Neutrophil (primary cell): ENCODE measurements at regions not wholly inside any gene's neighbourhood (a gene's known extent, or its start where the extent isn't known, plus 50 kb on each side); places are given as distances from the start of the nearest gene placed in this dataset.

Source experiments
- H3K27ac ChIP-seq: fragments of 200-600 bp; sonication (generic); 2 replicates; pipeline ENCODE4 v1.5.1; 2016; ENCODE audit warnings: mild to moderate bottlenecking, moderate library complexity
- H3K27me3 ChIP-seq: fragments of 200-600 bp; sonication (generic); 2 replicates; pipeline ENCODE4 v1.6.0; 2016; ENCODE audit warnings: mild to moderate bottlenecking
- H3K36me3 ChIP-seq: fragments of 200-600 bp; sonication (generic); 2 replicates; pipeline ENCODE4 v1.5.1; 2017
- H3K4me1 ChIP-seq, 2 experiments: fragments of 200-600 bp in 1 of 2; sonication (generic) in 1 of 2; 1 replicate in 1 of 2; 2 replicates in 1 of 2; pipeline versions ENCODE4 v1.5.1 to v1.6.1; 2013 to 2016; ENCODE audit warnings: low read depth in 1 of 2, low read length in 1 of 2, mild to moderate bottlenecking in 1 of 2, moderate library complexity in 1 of 2; ENCODE audit not compliant: control insufficient read depth in 1 of 2, insufficient read depth in 1 of 2
- H3K4me3 ChIP-seq, 2 experiments: fragments of 200-600 bp in 1 of 2; sonication (generic) in 1 of 2; 1 replicate in 1 of 2; 2 replicates in 1 of 2; pipeline ENCODE4 v1.5.1; 2013 to 2016; ENCODE audit warnings: low read depth in 1 of 2, low read length in 1 of 2, mild to moderate bottlenecking in 1 of 2, moderate library complexity in 1 of 2
- H3K9me3 ChIP-seq: fragments of 200-600 bp; sonication (generic); 2 replicates; pipeline ENCODE4 v1.5.1; 2016
- CTCF ChIP-seq: fragments of 200-600 bp; sonication (generic); IDR thresholded peaks from 2 replicates; pipeline ENCODE4 v1.5.1; 2016; ENCODE audit warnings: antibody characterized with exemption

- Histone ChIP-seq H3K27ac (no peak overlapping the region), H3K4me1 (peaks cover 40 to 47% of the 10 kb centered on the region in 2 experiments), H3K4me3 (no peak overlapping the region), H3K27me3 (no peaks in the 10 kb centered on the region), H3K36me3 (no peaks in the 10 kb centered on the region), H3K9me3 (no peaks in the 10 kb centered on the region)
- TF ChIP-seq CTCF: no peak
Measured at GRCh38 chr19:28505134-28505533, 707.8 kb downstream of the UQCRFS1 start.

GRCh38 chr19:28504727-28505126 is 708.2 kb downstream of the UQCRFS1 start:
- no peak for TF ChIP-seq CTCF

DNA sequence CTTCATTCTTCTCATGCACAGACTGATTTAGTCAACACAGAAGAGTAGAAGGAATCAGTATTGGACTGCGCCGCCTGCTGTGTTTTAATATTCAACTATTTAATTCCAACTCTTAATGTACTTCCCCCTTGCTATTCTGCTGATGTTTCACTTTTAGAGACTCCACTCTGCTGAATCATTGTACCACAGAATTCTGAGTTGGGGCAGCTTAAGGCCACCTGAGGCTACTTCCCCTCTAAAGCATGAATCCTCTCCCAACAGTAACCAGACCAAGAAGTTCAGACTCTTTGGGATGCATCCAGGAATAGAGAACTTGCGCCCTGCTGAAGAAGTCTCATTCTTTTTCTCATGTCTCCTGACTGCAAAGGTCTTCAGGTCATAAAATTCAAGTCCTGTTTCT is 708.8 kb downstream of the UQCRFS1 start:
- Histone ChIP-seq H3K4me1 (peaks cover 50 to 57% of the 10 kb centered on the region in 2 experiments), H3K4me3 (no peak overlapping the region)

More at GRCh38 chr19:28504727-28505126, 708.2 kb downstream of the UQCRFS1 start:
- Histone ChIP-seq H3K36me3 (no peaks in the 10 kb centered on the region), H3K27me3 (no peaks in the 10 kb centered on the region), H3K4me1 (peaks cover 44 to 51% of the 10 kb centered on the region in 2 experiments), H3K4me3 (no peak overlapping the region), H3K27ac (peak overlapping the region; percentile 67), H3K9me3 (no peaks in the 10 kb centered on the region)

DNA sequence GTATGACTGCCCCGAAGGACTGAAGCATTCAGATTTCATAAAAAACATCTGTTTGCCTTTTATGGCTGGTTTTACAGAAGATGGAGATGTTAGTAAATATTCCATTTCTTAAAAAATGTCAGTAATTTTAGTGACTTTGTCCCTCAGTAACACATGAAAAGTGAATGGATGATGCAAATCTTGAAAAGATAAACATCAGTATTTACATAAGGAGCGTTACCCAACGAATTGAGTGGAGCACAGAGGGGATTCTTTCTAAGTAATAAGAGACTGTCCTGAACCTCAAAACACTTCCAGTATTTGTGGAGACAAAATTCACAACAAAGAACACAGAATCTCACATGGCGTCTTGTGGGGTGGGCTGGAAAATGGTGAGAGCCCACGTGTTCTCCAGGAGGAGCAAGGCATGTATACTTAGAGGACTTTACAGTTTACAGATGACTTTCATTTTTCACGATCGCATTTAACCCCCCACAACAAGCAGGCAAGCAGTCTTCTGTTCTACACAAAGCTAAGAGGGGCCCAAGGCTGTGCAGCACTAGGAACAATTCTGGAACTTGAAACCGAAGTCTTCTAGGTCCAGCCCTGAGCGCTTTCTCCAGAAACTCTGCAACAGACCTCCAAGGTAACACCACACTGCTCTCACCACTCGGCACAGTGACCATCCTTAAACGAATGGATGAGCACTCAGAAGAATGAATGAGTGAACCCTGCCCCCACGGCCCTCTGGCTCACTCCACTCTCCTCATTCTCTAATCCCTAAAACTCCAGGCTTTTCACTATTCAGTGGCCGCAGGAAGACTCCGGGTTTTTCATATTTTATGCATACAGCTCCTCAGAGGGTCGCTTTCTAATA is 709.8 kb downstream of the UQCRFS1 start:
- H3K27me3 ChIP-seq: no peaks in the 10 kb centered on the region
- peak overlapping the region; percentile 79 for H3K27ac ChIP-seq
- no peaks in the 10 kb centered on the region for H3K9me3 ChIP-seq
- H3K4me1 ChIP-seq: peaks cover 56 to 61% of the 10 kb centered on the region in 2 experiments
- no peak overlapping the region for H3K4me3 ChIP-seq
- no peaks in the 10 kb centered on the region for H3K36me3 ChIP-seq
- TF ChIP-seq CTCF: no peak

More for the DNA sequence above, 708.8 kb downstream of the UQCRFS1 start:
- TF ChIP-seq CTCF: no peak
- peak overlapping the region; percentile 67 for H3K27ac ChIP-seq
- no peaks in the 10 kb centered on the region for H3K9me3 ChIP-seq
- no peaks in the 10 kb centered on the region for H3K27me3 ChIP-seq
- no peaks in the 10 kb centered on the region for H3K36me3 ChIP-seq

- H3K4me1 ChIP-seq: peaks cover 56 to 61% of the 10 kb centered on the region in 2 experiments
- H3K27me3 ChIP-seq: no peaks in the 10 kb centered on the region
- H3K9me3 ChIP-seq: no peaks in the 10 kb centered on the region
- H3K4me3 ChIP-seq: no peak overlapping the region
- H3K36me3 ChIP-seq: no peaks in the 10 kb centered on the region
- no peak for TF ChIP-seq CTCF
- H3K27ac ChIP-seq: peak overlapping the region; percentile 79
Measured at GRCh38 chr19:28501976-28502375, 711.0 kb downstream of the UQCRFS1 start.
